ENCODE measurements at regions not wholly inside any gene's neighbourhood (a gene's known extent, or its start where the extent isn't known, plus 50 kb on each side); places are given as distances from the start of the nearest gene placed in this dataset.

DNA sequence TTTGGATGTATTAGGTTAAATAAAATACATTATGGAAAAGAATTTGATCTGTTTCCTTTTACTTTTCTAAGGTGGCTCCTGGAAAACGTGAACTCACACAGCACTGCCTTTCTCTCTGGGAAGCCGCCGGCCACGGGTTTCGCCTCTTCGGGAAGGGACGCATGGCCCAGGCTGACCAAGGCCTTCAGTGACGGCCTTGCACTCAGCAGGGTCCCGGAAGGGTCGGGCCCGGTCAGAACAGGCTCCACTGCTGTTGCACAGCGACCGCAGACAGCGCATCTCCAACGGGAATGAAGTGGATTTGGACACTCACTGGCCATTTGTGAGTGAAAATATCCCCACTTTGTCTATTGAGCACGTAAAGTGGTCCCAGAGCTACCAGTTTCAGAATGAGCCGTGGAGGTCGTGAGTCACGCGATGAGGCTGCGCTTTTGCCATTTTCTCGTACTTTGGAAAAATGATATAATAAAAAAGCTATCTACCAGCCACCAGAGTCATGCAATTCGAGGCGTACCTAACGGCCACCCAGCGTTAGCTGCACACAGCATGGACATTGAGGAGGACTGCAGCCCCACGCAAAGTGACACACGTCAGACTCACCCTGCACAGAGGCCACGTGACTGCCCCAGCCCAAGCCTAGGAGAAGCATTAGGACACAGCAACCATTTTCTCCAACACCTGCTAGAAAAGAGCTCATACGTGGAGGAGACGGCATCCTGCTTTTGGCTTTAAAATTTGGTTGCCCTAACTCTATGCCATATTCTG lies 244.3 kb downstream of the TTLL2 start:
- no peak overlapping the region for H3K4me3 ChIP-seq (ENCODE audit: low read depth, low read length)
- no peaks in the 10 kb centered on the region for H3K9me3 ChIP-seq (ENCODE audit: control insufficient read depth, insufficient read depth, low read depth, low read length)
- CTCF ChIA-PET: interaction anchor here (0.7 kb wide), 1 partner anchor 99 kb away, joined by 3 read pairs; no protein-coding TSS in a partner anchor
- TF ChIP-seq EGR2 (tag by site-specific recombination; IDR thresholded peaks at IDR 0.05; ENCODE audit: low read depth): no peak
- no peak for TF ChIP-seq ZNF239 (tag by site-specific recombination; IDR thresholded peaks at IDR 0.05)
- TF ChIP-seq ZNF776 (tag by site-specific recombination; IDR thresholded peaks at IDR 0.05; ENCODE audit: borderline replicate concordance): no peak
- TF ChIP-seq, protein P1, sequence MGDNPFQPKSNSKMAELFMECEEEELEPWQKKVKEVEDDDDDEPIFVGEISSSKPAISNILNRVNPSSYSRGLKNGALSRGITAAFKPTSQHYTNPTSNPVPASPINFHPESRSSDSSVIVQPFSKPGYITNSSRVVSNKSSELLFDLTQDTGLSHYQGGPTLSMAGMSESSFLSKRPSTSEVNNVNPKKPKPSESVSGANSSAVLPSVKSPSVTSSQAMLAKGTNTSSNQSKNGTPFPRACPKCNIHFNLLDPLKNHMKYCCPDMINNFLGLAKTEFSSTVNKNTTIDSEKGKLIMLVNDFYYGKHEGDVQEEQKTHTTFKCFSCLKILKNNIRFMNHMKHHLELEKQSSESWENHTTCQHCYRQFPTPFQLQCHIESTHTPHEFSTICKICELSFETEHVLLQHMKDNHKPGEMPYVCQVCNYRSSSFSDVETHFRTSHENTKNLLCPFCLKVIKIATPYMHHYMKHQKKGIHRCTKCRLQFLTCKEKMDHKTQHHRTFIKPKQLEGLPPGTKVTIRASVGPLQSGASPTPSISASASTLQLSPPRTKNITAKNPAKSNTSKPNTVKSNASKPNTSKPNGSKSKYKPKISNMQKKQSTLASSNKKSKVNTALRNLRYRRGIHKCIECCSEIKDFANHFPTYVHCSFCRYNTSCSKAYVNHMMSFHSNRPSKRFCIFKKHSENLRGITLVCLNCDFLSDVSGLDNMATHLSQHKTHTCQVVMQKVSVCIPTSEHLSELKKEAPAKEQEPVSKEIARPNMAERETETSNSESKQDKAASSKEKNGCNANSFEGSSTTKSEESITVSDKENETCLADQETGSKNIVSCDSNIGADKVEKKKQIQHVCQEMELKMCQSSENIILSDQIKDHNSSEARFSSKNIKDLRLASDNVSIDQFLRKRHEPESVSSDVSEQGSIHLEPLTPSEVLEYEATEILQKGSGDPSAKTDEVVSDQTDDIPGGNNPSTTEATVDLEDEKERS (tag by site-specific recombination; IDR thresholded peaks at IDR 0.05): no peak
- TF ChIP-seq ZBTB20 (tag by site-specific recombination; IDR thresholded peaks at IDR 0.05): no peak
- TF ChIP-seq ZNF423 (tag by site-specific recombination; IDR thresholded peaks at IDR 0.05): no peak
- no peak for TF ChIP-seq MYNN (tag by site-specific recombination; IDR thresholded peaks at IDR 0.05; ENCODE audit: borderline replicate concordance)
- no peak for TF ChIP-seq ZNF48 (tag by site-specific recombination; IDR thresholded peaks at IDR 0.05)
- no peaks in the 10 kb centered on the region for H3K36me3 ChIP-seq (ENCODE audit: control insufficient read depth in 2 of 2, insufficient read depth in 1 of 2, low read length in 2 of 2)
- H3K4me1 ChIP-seq (ENCODE audit: control insufficient read depth, insufficient read depth, low read length): no peaks in the 10 kb centered on the region
- H3K27ac ChIP-seq (ENCODE audit: extremely low read depth, low read depth, low read length): no peak overlapping the region
- POLR2A ChIA-PET: no interaction called here

DNA sequence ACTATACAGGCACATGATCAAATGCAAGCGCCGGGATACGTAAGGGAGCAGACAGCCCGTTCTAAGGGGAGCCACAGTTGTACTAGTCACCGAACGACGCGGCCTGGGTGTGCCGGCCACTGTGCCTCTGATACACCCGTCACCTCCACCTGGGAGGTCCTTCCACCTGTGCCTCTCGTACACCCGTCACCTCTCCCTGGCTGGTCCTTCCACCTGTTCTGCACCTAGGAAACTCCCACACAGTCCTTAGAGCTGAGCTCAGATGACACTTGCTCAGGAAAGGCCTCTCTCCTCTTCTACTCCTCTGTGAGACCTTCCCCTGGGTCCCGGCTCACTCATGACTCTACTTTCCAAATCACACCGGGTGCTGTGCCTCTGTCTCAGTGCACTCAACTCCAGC lies 245.0 kb downstream of the TTLL2 start:
- H3K36me3 ChIP-seq (ENCODE audit: control insufficient read depth in 2 of 2, insufficient read depth in 1 of 2, low read length in 2 of 2): no peaks in the 10 kb centered on the region
- ChIA-PET CTCF (no interaction called here), POLR2A (no interaction called here)
- TF ChIP-seq, protein P2, sequence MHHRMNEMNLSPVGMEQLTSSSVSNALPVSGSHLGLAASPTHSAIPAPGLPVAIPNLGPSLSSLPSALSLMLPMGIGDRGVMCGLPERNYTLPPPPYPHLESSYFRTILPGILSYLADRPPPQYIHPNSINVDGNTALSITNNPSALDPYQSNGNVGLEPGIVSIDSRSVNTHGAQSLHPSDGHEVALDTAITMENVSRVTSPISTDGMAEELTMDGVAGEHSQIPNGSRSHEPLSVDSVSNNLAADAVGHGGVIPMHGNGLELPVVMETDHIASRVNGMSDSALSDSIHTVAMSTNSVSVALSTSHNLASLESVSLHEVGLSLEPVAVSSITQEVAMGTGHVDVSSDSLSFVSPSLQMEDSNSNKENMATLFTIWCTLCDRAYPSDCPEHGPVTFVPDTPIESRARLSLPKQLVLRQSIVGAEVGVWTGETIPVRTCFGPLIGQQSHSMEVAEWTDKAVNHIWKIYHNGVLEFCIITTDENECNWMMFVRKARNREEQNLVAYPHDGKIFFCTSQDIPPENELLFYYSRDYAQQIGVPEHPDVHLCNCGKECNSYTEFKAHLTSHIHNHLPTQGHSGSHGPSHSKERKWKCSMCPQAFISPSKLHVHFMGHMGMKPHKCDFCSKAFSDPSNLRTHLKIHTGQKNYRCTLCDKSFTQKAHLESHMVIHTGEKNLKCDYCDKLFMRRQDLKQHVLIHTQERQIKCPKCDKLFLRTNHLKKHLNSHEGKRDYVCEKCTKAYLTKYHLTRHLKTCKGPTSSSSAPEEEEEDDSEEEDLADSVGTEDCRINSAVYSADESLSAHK (tag by site-specific recombination; IDR thresholded peaks at IDR 0.05): no peak
- TF ChIP-seq ZNF623 (tag by site-specific recombination; IDR thresholded peaks at IDR 0.05) (no peak), ZNF175 (tag by site-specific recombination; IDR thresholded peaks at IDR 0.05) (no peak), YY2 (tag by site-specific recombination; IDR thresholded peaks at IDR 0.05) (no peak), ZNF624 (tag by site-specific recombination; IDR thresholded peaks at IDR 0.05) (no peak), ZNF664 (tag by site-specific recombination; IDR thresholded peaks at IDR 0.05) (no peak), ZNF596 (tag by site-specific recombination; IDR thresholded peaks at IDR 0.05) (no peak), ZNF529 (tag by site-specific recombination; IDR thresholded peaks at IDR 0.05; ENCODE audit: insufficient replicate concordance) (no peak), ZNF777 (tag by site-specific recombination; IDR thresholded peaks at IDR 0.05; ENCODE audit: borderline replicate concordance) (no peak), ZNF112 (tag by site-specific recombination; IDR thresholded peaks at IDR 0.05) (no peak), ZXDB (tag by site-specific recombination; IDR thresholded peaks at IDR 0.05) (no peak), KLF16 (tag by site-specific recombination; IDR thresholded peaks at IDR 0.05) (no peak)
- TF ChIP-seq, protein P3, sequence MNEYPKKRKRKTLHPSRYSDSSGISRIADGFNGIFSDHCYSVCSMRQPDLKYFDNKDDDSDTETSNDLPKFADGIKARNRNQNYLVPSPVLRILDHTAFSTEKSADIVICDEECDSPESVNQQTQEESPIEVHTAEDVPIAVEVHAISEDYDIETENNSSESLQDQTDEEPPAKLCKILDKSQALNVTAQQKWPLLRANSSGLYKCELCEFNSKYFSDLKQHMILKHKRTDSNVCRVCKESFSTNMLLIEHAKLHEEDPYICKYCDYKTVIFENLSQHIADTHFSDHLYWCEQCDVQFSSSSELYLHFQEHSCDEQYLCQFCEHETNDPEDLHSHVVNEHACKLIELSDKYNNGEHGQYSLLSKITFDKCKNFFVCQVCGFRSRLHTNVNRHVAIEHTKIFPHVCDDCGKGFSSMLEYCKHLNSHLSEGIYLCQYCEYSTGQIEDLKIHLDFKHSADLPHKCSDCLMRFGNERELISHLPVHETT (tag by site-specific recombination; IDR thresholded peaks at IDR 0.05): no peak
- TF ChIP-seq, protein P4, sequence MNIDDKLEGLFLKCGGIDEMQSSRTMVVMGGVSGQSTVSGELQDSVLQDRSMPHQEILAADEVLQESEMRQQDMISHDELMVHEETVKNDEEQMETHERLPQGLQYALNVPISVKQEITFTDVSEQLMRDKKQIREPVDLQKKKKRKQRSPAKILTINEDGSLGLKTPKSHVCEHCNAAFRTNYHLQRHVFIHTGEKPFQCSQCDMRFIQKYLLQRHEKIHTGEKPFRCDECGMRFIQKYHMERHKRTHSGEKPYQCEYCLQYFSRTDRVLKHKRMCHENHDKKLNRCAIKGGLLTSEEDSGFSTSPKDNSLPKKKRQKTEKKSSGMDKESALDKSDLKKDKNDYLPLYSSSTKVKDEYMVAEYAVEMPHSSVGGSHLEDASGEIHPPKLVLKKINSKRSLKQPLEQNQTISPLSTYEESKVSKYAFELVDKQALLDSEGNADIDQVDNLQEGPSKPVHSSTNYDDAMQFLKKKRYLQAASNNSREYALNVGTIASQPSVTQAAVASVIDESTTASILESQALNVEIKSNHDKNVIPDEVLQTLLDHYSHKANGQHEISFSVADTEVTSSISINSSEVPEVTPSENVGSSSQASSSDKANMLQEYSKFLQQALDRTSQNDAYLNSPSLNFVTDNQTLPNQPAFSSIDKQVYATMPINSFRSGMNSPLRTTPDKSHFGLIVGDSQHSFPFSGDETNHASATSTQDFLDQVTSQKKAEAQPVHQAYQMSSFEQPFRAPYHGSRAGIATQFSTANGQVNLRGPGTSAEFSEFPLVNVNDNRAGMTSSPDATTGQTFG (tag by site-specific recombination; IDR thresholded peaks at IDR 0.05; ENCODE audit: borderline replicate concordance): no peak
- no peaks in the 10 kb centered on the region for H3K4me1 ChIP-seq (ENCODE audit: control insufficient read depth, insufficient read depth, low read length)
- H3K4me3 ChIP-seq (ENCODE audit: low read depth, low read length): no peak overlapping the region
- no peak overlapping the region for H3K27ac ChIP-seq (ENCODE audit: extremely low read depth, low read depth, low read length)
- H3K9me3 ChIP-seq (ENCODE audit: control insufficient read depth, insufficient read depth, low read depth, low read length): no peaks in the 10 kb centered on the region

All from HEK293 (cell line).